ENCODE measurements at regions not wholly inside any gene's neighbourhood (a gene's known extent, or its start where the extent isn't known, plus 50 kb on each side); places are given as distances from the start of the nearest gene placed in this dataset.

GRCh38 chr14:52189325-52189724, 78.2 kb upstream of the PTGDR start:
- TF ChIP-seq CTCF (IDR thresholded peaks at IDR 0.05; ENCODE audit: borderline replicate concordance, extremely low read depth, low read length, poor library complexity, severe bottlenecking) = no peak
- no peak for TF ChIP-seq EZH2 (IDR thresholded peaks at IDR 0.05; ENCODE audit: borderline replicate concordance, low read depth, low read length, severe bottlenecking)

Data from DND-41 (cell line).